H1 (cell line): ENCODE measurements at regions not wholly inside any gene's neighbourhood (a gene's known extent, or its start where the extent isn't known, plus 50 kb on each side); places are given as distances from the start of the nearest gene placed in this dataset.

Source experiments
- ASH2L ChIP-seq: fragments of 200-600, 300-600 bp; sonication (generic); IDR thresholded peaks from one replicate; pipeline ENCODE4 v1.7.1; 2017; ENCODE audit warnings: low read length
- ATF2 ChIP-seq: IDR thresholded peaks from 2 replicates; pipeline ENCODE4 v1.6.1; 2012; ENCODE audit warnings: low read length, inconsistent platforms
- BRCA1 ChIP-seq: IDR thresholded peaks from 2 replicates; pipeline ENCODE4 v1.6.1; 2012; ENCODE audit warnings: low read depth, low read length, improper control_type of control experiment
- E2F6 ChIP-seq: IDR thresholded peaks from 2 replicates; pipeline ENCODE4 v1.6.1; 2012; ENCODE audit warnings: inconsistent platforms
- JUN ChIP-seq: IDR thresholded peaks from 2 replicates; pipeline ENCODE4 v1.6.1; 2011; ENCODE audit warnings: low read depth, mild to moderate bottlenecking, improper control_type of control experiment, low read length
- KDM4A ChIP-seq: IDR thresholded peaks from one replicate; pipeline ENCODE4 v1.7.1; 2012; ENCODE audit warnings: low read depth, mild to moderate bottlenecking, moderate library complexity, low read length, inconsistent platforms; ENCODE audit not compliant: severe bottlenecking
- MAX ChIP-seq: IDR thresholded peaks from 2 replicates; pipeline ENCODE4 v1.6.1; 2012; ENCODE audit warnings: inconsistent platforms
- NANOG ChIP-seq: IDR thresholded peaks from 2 replicates; pipeline ENCODE4 v1.6.1; 2011; ENCODE audit warnings: low read length, low read depth, mild to moderate bottlenecking, inconsistent platforms; ENCODE audit not compliant: insufficient read depth, poor library complexity, severe bottlenecking
- NRF1 ChIP-seq: IDR thresholded peaks from 2 replicates; pipeline ENCODE4 v1.6.1; 2011; ENCODE audit warnings: mild to moderate bottlenecking, low read depth, low read length, improper control_type of control experiment
- RNF2 ChIP-seq: fragments of 200-900, 300-1000 bp; sonication (generic); IDR thresholded peaks from 2 replicates; pipeline ENCODE4 v1.7.1; 2016; ENCODE audit warnings: borderline replicate concordance, low read depth, mild to moderate bottlenecking, antibody characterized with exemption, low read length; ENCODE audit not compliant: poor library complexity, severe bottlenecking; ENCODE audit errors: missing control alignments
- SIN3A ChIP-seq, 2 experiments: IDR thresholded peaks in 1 of 2; conservative IDR thresholded peaks in 1 of 2; 2 replicates each; pipeline ENCODE4 v1.6.1; 2011 to 2012; ENCODE audit warnings: low read length in 2 of 2, improper control_type of control experiment in 1 of 2, low read depth in 1 of 2, mild to moderate bottlenecking in 1 of 2
- SIRT6 ChIP-seq: IDR thresholded peaks from one replicate; pipeline ENCODE4 v1.7.1; 2012; ENCODE audit warnings: low read length, inconsistent platforms
- SIX5 ChIP-seq: IDR thresholded peaks from 2 replicates; pipeline ENCODE4 v1.6.1; 2011; ENCODE audit warnings: mild to moderate bottlenecking, low read depth, low read length
- SP2 ChIP-seq: IDR thresholded peaks from 2 replicates; pipeline ENCODE4 v1.6.1; 2012; ENCODE audit warnings: mild to moderate bottlenecking, low read length, inconsistent platforms
- SUZ12 ChIP-seq: fragments of 200-600 bp; sonication (generic); IDR thresholded peaks from 2 replicates; pipeline ENCODE4 v1.6.1; 2012; ENCODE audit warnings: mild to moderate bottlenecking, inconsistent platforms, low read length, moderate library complexity, mixed read lengths
- TAF1 ChIP-seq: IDR thresholded peaks from 2 replicates; pipeline ENCODE4 v1.6.1; 2011; ENCODE audit warnings: mild to moderate bottlenecking, low read depth, low read length

- TF ChIP-seq MAX (peak; percentile 31; the same call in 1 of the 2 replicates), NANOG (no peak), KDM4A (peak; percentile 39), ASH2L (peak; percentile 60), E2F6 (peak; percentile 52), ATF2 (no peak), SP2 (no peak), JUN (no peak), BRCA1 (no peak), SIX5 (no peak), NRF1 (no peak), TAF1 (0 out of 2 replicates have a peak, but pooled peaks have one; percentile 29), SIN3A (conservative IDR thresholded peaks at IDR 0.05 in 1 of 2, IDR thresholded peaks at IDR 0.05 in 1 of 2; ENCODE audit: low read depth in 1 of 2, low read length in 2 of 2) (no peak), SUZ12 (no peak; the same call in 1 of the 2 replicates), SIRT6 (no peak), RNF2 (peak; percentile 36)
These were observed 72.9 kb downstream of the EN1 start (continued) for GRCh38 chr2:118774458-118775133.
